OCI-LY7 (cell line): ENCODE measurements at regions not wholly inside any gene's neighbourhood (a gene's known extent, or its start where the extent isn't known, plus 50 kb on each side); places are given as distances from the start of the nearest gene placed in this dataset.

Experiments
- EZH2phosphoT487 ChIP-seq: fragments of 200-600 bp; sonication (generic); IDR thresholded peaks from 2 replicates; pipeline ENCODE4 v1.6.1; 2018; ENCODE audit warnings: low read depth, borderline replicate concordance, mild to moderate bottlenecking, mixed run types, antibody characterized with exemption, low read length, moderate library complexity, mixed read lengths
- TF ChIP-seq, protein P1 (sequence below): fragments of 200-600 bp; sonication (generic); conservative IDR thresholded peaks from 2 replicates; pipeline ENCODE4 v1.5.1; 2014; ENCODE audit warnings: mild to moderate bottlenecking, antibody characterized with exemption, low read length, moderate library complexity, mixed read lengths

DNA sequence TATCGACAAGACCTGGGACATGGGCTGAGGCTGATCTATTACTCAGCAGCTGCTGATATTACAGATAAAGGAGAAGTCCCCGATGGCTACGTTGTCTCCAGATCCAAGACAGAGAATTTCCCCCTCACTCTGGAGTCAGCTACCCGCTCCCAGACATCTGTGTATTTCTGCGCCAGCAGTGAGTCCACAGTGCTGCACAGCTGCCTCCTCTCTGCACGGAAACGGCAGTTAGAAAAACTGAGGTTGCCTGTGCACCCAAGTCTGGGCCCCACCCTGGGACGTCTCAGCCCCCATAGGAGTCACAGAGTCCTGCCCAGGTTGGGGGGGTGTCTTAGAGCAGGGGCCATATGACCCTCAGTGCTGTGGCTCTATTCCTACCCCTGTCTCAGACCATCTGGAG lies 167.4 kb upstream of the PRSS58 start:
- TF ChIP-seq, protein P1, sequence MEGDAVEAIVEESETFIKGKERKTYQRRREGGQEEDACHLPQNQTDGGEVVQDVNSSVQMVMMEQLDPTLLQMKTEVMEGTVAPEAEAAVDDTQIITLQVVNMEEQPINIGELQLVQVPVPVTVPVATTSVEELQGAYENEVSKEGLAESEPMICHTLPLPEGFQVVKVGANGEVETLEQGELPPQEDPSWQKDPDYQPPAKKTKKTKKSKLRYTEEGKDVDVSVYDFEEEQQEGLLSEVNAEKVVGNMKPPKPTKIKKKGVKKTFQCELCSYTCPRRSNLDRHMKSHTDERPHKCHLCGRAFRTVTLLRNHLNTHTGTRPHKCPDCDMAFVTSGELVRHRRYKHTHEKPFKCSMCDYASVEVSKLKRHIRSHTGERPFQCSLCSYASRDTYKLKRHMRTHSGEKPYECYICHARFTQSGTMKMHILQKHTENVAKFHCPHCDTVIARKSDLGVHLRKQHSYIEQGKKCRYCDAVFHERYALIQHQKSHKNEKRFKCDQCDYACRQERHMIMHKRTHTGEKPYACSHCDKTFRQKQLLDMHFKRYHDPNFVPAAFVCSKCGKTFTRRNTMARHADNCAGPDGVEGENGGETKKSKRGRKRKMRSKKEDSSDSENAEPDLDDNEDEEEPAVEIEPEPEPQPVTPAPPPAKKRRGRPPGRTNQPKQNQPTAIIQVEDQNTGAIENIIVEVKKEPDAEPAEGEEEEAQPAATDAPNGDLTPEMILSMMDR = no peak
- TF ChIP-seq EZH2phosphoT487 = no peak
